MG63 (cell line): ENCODE measurements at regions not wholly inside any gene's neighbourhood (a gene's known extent, or its start where the extent isn't known, plus 50 kb on each side); places are given as distances from the start of the nearest gene placed in this dataset.
"Not testable (repeated sequence)": the region's sequence is repeated elsewhere in the genome, so short reads cannot be mapped to it uniquely, and the experiment has no call there.

ENCODE experiments used
- DNase-seq: peaks from one replicate; pipeline ENCODE4 v3.0.0-alpha.2; 2020
- H3K27me3 ChIP-seq: fragments of 250-450 bp; sonication (Bioruptor Pico); 2 replicates; pipeline ENCODE4 v1.5.1; 2020; ENCODE audit warnings: mild to moderate bottlenecking, moderate library complexity
- H3K36me3 ChIP-seq: fragments of 250-450 bp; sonication (Bioruptor Pico); 2 replicates; pipeline ENCODE4 v1.5.1; 2020; ENCODE audit warnings: mild to moderate bottlenecking, moderate library complexity
- H3K4me3 ChIP-seq: fragments of 250-450 bp; sonication (Bioruptor Pico); 2 replicates; pipeline ENCODE4 v1.5.1; 2020; ENCODE audit warnings: mild to moderate bottlenecking, moderate library complexity
- H3K9me3 ChIP-seq: fragments of 250-450 bp; sonication (Bioruptor Pico); 2 replicates; pipeline ENCODE4 v1.5.1; 2020; ENCODE audit warnings: mild to moderate bottlenecking, moderate library complexity

DNA sequence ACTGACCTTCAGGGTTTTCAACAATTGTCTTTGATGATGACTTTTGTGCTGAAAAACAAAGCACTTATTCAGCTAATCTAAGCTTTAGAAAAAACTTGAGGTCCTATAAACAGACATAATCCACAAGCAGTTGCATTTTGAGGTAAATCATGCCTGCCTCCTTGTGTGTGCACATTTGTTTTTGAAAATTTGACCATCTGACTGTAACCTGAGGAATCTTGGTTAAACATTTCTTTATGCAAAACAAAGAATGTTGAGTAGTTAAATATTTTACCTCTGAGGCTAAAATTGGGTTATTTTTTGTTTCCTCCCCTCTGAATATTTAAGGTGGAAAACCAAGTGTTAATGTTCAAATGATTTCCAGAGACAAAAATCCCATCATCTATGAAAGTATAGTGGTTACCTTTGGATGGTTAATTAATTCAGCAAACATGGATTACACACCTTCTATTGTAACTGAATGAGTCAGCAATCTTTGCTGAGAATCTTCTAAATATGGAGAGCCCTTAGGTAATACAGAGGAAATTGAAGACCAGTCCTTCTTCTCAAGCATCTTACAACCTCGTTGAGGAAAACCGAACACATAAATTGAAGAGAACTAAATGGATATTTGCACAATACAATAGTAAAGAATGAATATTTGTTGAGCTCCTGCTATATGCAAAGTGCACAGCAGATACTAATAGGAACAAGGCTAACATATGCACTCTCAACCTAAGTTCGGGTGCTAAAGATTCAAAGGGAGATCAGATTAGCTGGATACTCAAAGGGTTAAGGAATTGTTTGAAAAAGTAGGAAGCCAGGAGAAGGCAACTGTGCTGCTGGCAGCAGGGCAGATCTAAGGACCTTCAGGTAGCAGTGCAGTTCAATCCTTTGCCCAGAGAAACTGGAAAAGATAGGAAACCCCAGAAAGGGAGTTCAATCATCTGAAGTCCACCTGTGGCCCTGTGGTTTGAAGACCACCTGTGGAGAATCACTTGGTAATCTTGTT lies 115.2 kb downstream of the BMP4 start:
- H3K9me3 ChIP-seq = no peaks in the 10 kb centered on the region
- no peaks in the 10 kb centered on the region for H3K36me3 ChIP-seq
- DNase-seq = no peak
- H3K27me3 ChIP-seq = no peaks in the 10 kb centered on the region
- H3K4me3 ChIP-seq = no peak overlapping the region

DNA sequence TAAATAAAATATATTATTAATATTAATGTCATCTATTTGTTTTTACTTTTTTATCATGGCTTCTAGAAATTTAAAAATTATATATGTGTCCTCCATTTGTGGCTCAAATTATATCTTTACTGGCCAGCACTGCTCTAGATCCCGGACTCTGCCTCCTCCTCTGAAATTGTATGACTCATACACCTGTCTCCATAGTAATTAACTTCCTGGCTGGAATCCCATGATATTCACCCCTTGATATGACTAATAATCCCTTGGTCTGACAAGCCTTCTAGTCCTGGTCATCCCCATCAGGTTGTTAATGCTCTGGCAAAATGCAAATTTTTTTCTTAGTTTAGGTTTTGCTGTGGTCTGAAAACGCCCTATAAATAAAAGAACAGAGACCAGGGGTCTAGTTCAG lies 116.2 kb downstream of the BMP4 start:
- Histone ChIP-seq H3K4me3 (no peak overlapping the region), H3K9me3 (no peaks in the 10 kb centered on the region), H3K36me3 (no peaks in the 10 kb centered on the region), H3K27me3 (no peaks in the 10 kb centered on the region)
- DNase-seq = no peak

DNA sequence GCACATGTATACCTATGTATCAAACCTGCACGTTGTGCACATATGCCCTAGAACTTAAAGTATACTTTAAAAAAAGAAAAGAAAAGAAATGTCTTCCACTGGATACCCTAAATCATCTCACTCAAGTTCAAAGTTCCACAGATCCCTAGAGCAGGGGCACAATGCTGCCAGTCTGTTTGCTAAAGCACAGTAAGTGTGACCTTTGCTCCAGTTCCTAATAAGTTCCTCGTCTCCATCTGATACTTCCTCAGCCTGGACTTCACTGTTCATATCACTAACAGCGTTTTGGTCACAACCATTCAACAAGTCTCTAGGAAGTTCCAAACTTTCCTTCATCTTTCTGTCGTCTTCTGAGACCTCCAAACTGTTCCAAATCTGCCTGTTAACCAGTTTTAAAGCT lies 118.3 kb downstream of the BMP4 start:
- no peak for DNase-seq
- H3K4me3 ChIP-seq = no peak overlapping the region
- no peaks in the 10 kb centered on the region for H3K36me3 ChIP-seq

DNA sequence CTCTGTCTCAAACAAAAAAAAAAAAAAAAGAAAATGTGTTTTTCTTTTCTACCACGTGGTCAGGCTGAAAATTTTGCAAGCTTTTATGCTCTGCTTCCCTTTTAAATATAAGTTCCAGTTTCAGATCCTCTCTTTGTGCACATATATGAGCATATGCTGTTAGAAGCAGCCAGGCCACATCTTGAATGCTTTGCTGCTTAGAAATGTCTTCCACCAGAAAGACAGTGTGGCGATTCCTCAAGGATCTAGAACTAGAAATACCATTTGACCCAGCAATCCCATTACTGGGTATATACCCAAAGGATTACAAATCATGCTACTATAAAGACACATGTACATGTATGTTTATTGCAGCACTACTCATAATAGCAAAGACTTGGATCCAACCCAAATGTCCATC lies 119.0 kb downstream of the BMP4 start:
- not testable (repeated sequence) for H3K36me3 ChIP-seq, H3K9me3 ChIP-seq, H3K4me3 ChIP-seq, H3K27me3 ChIP-seq, DNase-seq

More for the DNA sequence above, 118.3 kb downstream of the BMP4 start:
- H3K27me3 ChIP-seq = no peaks in the 10 kb centered on the region
- no peaks in the 10 kb centered on the region for H3K9me3 ChIP-seq

DNA sequence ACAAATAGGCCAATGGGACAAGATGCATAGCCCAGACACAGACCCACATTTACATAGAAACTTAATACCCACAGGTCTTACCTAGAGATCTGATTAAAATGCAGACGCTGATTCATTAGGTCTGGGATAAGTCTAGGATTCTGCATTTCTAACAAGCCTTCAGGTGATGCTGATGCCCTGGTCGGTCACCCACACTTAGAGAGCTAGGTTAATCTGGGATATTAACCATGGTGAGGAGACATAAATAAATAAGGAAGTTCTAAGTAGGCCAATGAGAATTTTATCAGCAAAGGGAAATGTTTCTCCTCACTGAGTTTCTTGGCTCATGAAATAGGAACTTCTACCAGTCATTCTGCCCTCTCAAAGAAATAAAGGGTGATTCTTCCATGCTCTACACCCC lies 120.1 kb downstream of the BMP4 start:
- no peaks in the 10 kb centered on the region for H3K36me3 ChIP-seq
- H3K9me3 ChIP-seq = no peaks in the 10 kb centered on the region
- no peak for DNase-seq
- no peak overlapping the region for H3K4me3 ChIP-seq
- H3K27me3 ChIP-seq = no peaks in the 10 kb centered on the region

- no peak overlapping the region for H3K4me3 ChIP-seq
- no peak for DNase-seq
- H3K27me3 ChIP-seq = no peaks in the 10 kb centered on the region
- H3K36me3 ChIP-seq = no peaks in the 10 kb centered on the region
- H3K9me3 ChIP-seq = no peaks in the 10 kb centered on the region
These were observed 127.8 kb downstream of the BMP4 start for GRCh38 chr14:53828820-53829219.

- DNase-seq = no peak
- H3K27me3 ChIP-seq = no peaks in the 10 kb centered on the region
These were observed 132.6 kb downstream of the BMP4 start for GRCh38 chr14:53824061-53824460.

GRCh38 chr14:53814392-53814791 lies 142.2 kb downstream of the BMP4 start:
- Histone ChIP-seq H3K36me3 (no peaks in the 10 kb centered on the region), H3K27me3 (no peaks in the 10 kb centered on the region), H3K9me3 (no peaks in the 10 kb centered on the region), H3K4me3 (no peak overlapping the region)
- no peak for DNase-seq

More at GRCh38 chr14:53824061-53824460, 132.6 kb downstream of the BMP4 start:
- Histone ChIP-seq H3K36me3 (no peaks in the 10 kb centered on the region), H3K4me3 (no peak overlapping the region), H3K9me3 (no peaks in the 10 kb centered on the region)

- no peak for DNase-seq
- Histone ChIP-seq H3K4me3 (no peak overlapping the region), H3K9me3 (no peaks in the 10 kb centered on the region), H3K36me3 (no peaks in the 10 kb centered on the region), H3K27me3 (no peaks in the 10 kb centered on the region)
These were observed 146.4 kb downstream of the BMP4 start for GRCh38 chr14:53810221-53810620.

- Histone ChIP-seq H3K36me3 (no peaks in the 10 kb centered on the region), H3K9me3 (no peaks in the 10 kb centered on the region), H3K27me3 (no peaks in the 10 kb centered on the region), H3K4me3 (no peak overlapping the region)
- no peak for DNase-seq
These were observed 148.6 kb downstream of the BMP4 start for GRCh38 chr14:53808042-53808441.

DNA sequence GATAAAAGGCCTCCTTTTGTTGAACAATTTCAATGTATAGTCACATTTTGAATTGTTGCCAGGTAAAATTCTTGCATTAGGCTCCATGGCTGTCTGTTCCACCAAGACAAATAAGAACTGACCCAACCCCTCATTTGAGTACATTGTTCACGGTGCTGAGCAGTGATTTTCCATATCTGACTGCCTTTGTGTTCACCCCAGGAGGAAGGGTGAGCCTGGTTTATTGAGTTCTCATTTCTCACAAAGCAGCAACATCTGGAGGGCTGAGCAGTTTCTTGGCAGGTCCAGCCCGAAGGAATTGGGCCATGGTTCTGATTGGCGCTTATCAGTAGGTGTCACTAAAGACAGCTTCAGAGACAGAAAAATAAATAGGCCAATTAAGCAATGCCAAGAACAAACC lies 149.1 kb downstream of the BMP4 start:
- Histone ChIP-seq H3K27me3 (no peaks in the 10 kb centered on the region), H3K36me3 (no peaks in the 10 kb centered on the region), H3K4me3 (no peak overlapping the region), H3K9me3 (no peaks in the 10 kb centered on the region)
- no peak for DNase-seq

DNA sequence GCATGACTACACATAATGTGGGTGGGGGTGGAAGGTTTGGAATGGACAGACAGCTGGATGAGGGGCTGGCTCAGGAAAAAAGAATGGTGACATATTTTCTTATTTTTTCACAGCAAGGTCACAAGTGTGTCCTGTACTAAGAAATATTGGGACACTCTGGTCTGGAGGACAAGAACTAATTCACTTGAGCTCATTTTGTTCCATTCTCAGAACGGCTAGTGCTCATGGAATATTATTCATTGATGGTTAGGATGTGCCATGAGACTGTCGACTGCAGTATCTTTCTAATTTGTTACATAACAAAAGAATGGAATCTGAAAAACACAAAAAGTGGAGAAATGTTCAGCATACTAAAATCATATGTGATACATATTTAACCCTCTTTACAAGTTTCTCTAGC lies 149.5 kb downstream of the BMP4 start:
- H3K27me3 ChIP-seq = no peaks in the 10 kb centered on the region
- H3K4me3 ChIP-seq = no peak overlapping the region
- H3K36me3 ChIP-seq = no peaks in the 10 kb centered on the region
- no peaks in the 10 kb centered on the region for H3K9me3 ChIP-seq
- no peak for DNase-seq

DNA sequence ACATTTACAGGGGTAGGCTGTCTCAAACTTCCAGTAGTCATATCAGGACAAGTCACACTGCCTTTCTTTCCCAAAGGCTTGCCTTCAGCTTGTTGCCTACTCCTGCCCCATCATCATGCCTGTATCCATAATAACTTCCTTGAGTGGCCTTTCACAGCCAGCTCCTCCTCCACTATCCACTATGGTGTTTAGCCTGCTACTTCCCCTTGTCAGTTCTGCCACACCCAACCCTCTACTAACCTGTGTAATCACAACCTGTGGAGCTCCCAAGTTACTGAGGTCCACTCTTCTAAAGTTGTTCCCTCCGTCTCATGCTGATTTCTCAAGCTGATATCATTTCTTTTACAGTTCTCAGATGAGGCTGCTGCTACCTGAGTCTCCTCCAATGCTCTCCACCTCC lies 159.9 kb downstream of the BMP4 start:
- no peak for DNase-seq
- Histone ChIP-seq H3K4me3 (no peak overlapping the region), H3K27me3 (no peaks in the 10 kb centered on the region), H3K36me3 (no peaks in the 10 kb centered on the region), H3K9me3 (no peaks in the 10 kb centered on the region)

DNA sequence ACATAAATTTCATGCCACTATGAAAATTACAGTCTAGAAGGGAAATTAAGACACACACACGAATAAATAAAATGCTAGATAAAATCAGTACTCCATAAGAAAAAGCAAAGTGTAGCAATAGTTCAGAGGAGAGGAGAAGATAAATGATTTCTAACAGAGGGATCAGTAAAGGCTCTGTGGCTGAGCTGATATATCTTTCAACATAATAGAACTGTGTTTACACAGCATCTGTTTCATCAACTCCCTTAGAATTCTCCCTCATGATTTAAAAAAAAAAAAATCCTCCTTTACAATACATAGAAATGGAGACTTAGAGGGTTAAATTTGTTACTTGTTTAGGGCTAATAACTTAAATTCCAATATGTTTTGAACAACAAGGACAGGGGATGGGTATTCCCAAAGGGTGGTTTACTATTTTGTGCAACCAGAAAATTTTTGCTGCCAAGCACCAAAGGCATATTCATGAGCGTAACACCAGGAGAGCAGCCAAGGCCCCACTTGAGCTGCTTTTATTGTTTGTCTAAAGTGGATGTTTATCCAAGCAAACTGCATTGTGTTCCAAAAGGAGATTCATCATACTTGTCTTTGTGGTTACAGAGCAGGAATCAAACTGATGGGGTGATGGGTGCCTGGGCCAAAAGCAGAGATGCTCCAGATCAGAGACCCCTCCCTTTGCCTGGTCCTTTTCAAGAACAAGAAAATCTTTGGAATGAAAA lies 162.7 kb downstream of the BMP4 start:
- no peaks in the 10 kb centered on the region for H3K9me3 ChIP-seq
- no peaks in the 10 kb centered on the region for H3K36me3 ChIP-seq
- peak; percentile 77 for DNase-seq
- H3K27me3 ChIP-seq = no peaks in the 10 kb centered on the region
- H3K4me3 ChIP-seq = no peak overlapping the region

GRCh38 chr14:53792909-53793308 lies 163.7 kb downstream of the BMP4 start:
- no peaks in the 10 kb centered on the region for H3K27me3 ChIP-seq
- no peak overlapping the region for H3K4me3 ChIP-seq
- H3K9me3 ChIP-seq = no peaks in the 10 kb centered on the region
- H3K36me3 ChIP-seq = no peaks in the 10 kb centered on the region
- no peak for DNase-seq

DNA sequence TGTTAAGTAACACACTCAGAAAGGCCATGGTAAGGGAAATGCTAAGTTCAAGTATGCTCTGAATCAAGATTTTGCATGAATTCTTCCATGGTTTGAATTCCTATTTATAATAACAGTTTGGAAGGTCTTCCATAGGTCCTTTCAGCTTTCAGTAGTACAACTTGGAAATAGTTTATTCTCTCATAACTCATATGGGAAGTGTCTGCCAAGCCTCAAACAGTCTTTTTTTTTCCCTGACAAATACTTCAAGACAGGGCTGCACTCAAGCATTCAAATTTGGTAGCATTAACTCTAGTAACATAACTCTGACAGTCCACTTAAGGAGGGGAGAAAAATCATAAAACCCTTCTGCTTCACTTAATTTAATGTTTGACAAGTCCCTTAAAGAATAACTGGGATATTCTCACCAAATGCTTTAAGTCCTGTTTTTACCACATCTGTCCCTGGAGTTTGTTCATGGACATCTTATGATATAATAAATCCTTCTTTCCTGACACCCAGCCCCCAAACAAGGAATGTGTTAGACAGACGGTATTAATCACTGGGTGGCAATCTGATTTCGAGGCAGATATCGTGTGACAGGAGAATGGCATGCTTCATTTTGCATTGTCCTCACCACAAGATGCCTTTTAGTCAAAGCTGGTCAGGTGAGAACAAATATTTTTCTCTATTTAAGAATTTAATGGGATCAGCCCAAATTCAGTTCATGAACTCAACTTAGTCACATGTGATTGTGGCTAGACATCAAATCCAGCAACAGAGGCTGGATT lies 165.7 kb downstream of the BMP4 start:
- DNase-seq = no peak
- Histone ChIP-seq H3K27me3 (no peaks in the 10 kb centered on the region), H3K9me3 (no peaks in the 10 kb centered on the region), H3K4me3 (no peak overlapping the region), H3K36me3 (no peaks in the 10 kb centered on the region)

- Histone ChIP-seq H3K9me3 (peaks cover 3% of the 10 kb centered on the region; the same call in 1 of the 2 replicates), H3K36me3 (no peaks in the 10 kb centered on the region), H3K4me3 (no peak overlapping the region)
These were observed 168.1 kb downstream of the BMP4 start for GRCh38 chr14:53788566-53788965.

More at GRCh38 chr14:53788566-53788965, 168.1 kb downstream of the BMP4 start:
- no peak for DNase-seq
- H3K27me3 ChIP-seq = no peaks in the 10 kb centered on the region
